ENCODE measurements at regions not wholly inside any gene's neighbourhood (a gene's known extent, or its start where the extent isn't known, plus 50 kb on each side); places are given as distances from the start of the nearest gene placed in this dataset.

DNA sequence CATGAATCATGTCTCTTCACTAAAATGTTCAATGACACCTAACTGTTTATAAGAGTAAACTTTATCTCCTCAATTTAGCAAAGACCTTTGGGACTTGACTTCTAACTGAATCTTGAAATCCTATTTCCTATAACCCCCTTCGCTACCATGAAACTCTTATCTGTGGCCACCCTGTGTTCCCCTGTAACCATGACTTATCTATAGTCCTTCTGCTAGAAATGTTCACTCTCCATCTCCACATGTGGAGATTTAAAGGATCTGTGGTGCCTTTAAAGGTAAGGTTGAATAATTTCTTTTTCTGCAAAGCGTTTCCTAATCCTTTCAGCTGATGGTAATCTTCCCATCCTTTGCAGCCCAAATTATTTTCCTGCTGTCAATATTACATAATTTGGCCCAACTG is 436.3 kb upstream of the RUNX1 start:
- Histone ChIP-seq H3K9me3 (ENCODE audit: control insufficient read depth, insufficient read depth, low read depth, low read length) (no peaks in the 10 kb centered on the region), H3K4me3 (ENCODE audit: low read depth, low read length) (no peak overlapping the region), H3K4me1 (ENCODE audit: control insufficient read depth, insufficient read depth, low read length) (no peaks in the 10 kb centered on the region), H3K27ac (ENCODE audit: extremely low read depth, low read depth, low read length) (no peak overlapping the region), H3K36me3 (ENCODE audit: control insufficient read depth in 2 of 2, insufficient read depth in 1 of 2, low read length in 2 of 2) (no peaks in the 10 kb centered on the region)
- CTCF ChIA-PET, result no interaction called here
- TF ChIP-seq ZNF157 (tag by site-specific recombination; IDR thresholded peaks at IDR 0.05), result no peak
- TF ChIP-seq SP7 (tag by site-specific recombination; IDR thresholded peaks at IDR 0.05), result no peak
- no peak for TF ChIP-seq ZNF211 (tag by site-specific recombination; IDR thresholded peaks at IDR 0.05; ENCODE audit: low read depth)
- no peak for TF ChIP-seq ZNF654 (tag by site-specific recombination; IDR thresholded peaks at IDR 0.05; ENCODE audit: low read depth)
- no peak for TF ChIP-seq ZNF324 (tag by site-specific recombination; IDR thresholded peaks at IDR 0.05)
- TF ChIP-seq ZNF521 (tag by site-specific recombination; IDR thresholded peaks at IDR 0.05), result no peak
- TF ChIP-seq ZNF600 (tag by site-specific recombination; IDR thresholded peaks at IDR 0.05), result no peak
- no peak for TF ChIP-seq ZNF398 (tag by site-specific recombination; IDR thresholded peaks at IDR 0.05)
- TF ChIP-seq ZNF510 (tag by site-specific recombination; IDR thresholded peaks at IDR 0.05; ENCODE audit: insufficient replicate concordance), result no peak
- TF ChIP-seq RBAK (tag by site-specific recombination; IDR thresholded peaks at IDR 0.05), result no peak
- no peak for TF ChIP-seq ZNF48 (tag by site-specific recombination; IDR thresholded peaks at IDR 0.05)
- TF ChIP-seq KLF8 (tag by site-specific recombination; IDR thresholded peaks at IDR 0.05), result no peak
- no peak for TF ChIP-seq ZNF670 (tag by site-specific recombination; IDR thresholded peaks at IDR 0.05; ENCODE audit: low read depth)
- no peak for TF ChIP-seq SP2 (tag by site-specific recombination; IDR thresholded peaks at IDR 0.05)
- no peak for TF ChIP-seq PRDM10 (tag by site-specific recombination; IDR thresholded peaks at IDR 0.05)
- no peak for TF ChIP-seq ZNF792 (tag by site-specific recombination; IDR thresholded peaks at IDR 0.05)
- no peak for TF ChIP-seq ZNF596 (tag by site-specific recombination; IDR thresholded peaks at IDR 0.05)
- no peak for TF ChIP-seq HOXA7 (CRISPR knock-in tag; IDR thresholded peaks at IDR 0.05; ENCODE audit: borderline replicate concordance)
- no peak for TF ChIP-seq ZNF184 (tag by site-specific recombination; IDR thresholded peaks at IDR 0.05)
- TF ChIP-seq ZNF501 (tag by site-specific recombination; IDR thresholded peaks at IDR 0.05), result no peak
- POLR2A ChIA-PET, result no interaction called here

GRCh38 chr21:35484851-35485250 is 435.7 kb upstream of the RUNX1 start:
- no peaks in the 10 kb centered on the region for H3K36me3 ChIP-seq (ENCODE audit: control insufficient read depth in 2 of 2, insufficient read depth in 1 of 2, low read length in 2 of 2)
- H3K4me1 ChIP-seq (ENCODE audit: control insufficient read depth, insufficient read depth, low read length), result no peaks in the 10 kb centered on the region
- ChIA-PET CTCF (no interaction called here), POLR2A (no interaction called here)
- no peaks in the 10 kb centered on the region for H3K9me3 ChIP-seq (ENCODE audit: control insufficient read depth, insufficient read depth, low read depth, low read length)
- no peak overlapping the region for H3K27ac ChIP-seq (ENCODE audit: extremely low read depth, low read depth, low read length)
- H3K4me3 ChIP-seq (ENCODE audit: low read depth, low read length), result no peak overlapping the region
- TF ChIP-seq ZSCAN16 (tag by site-specific recombination; IDR thresholded peaks at IDR 0.05) (no peak), ZNF670 (tag by site-specific recombination; IDR thresholded peaks at IDR 0.05; ENCODE audit: low read depth) (no peak), ZNF133 (tag by site-specific recombination; IDR thresholded peaks at IDR 0.05) (no peak), SP3 (tag by site-specific recombination; IDR thresholded peaks at IDR 0.05) (no peak), ZSCAN30 (tag by site-specific recombination; IDR thresholded peaks at IDR 0.05) (no peak), ZNF626 (tag by site-specific recombination; IDR thresholded peaks at IDR 0.05) (no peak), ZNF837 (tag by site-specific recombination; IDR thresholded peaks at IDR 0.05) (no peak), MYNN (tag by site-specific recombination; IDR thresholded peaks at IDR 0.05; ENCODE audit: borderline replicate concordance) (no peak), PATZ1 (tag by site-specific recombination; IDR thresholded peaks at IDR 0.05) (no peak), MZF1 (tag by site-specific recombination; IDR thresholded peaks at IDR 0.05; ENCODE audit: borderline replicate concordance) (no peak), ZNF600 (tag by site-specific recombination; IDR thresholded peaks at IDR 0.05) (no peak), ZNF174 (tag by site-specific recombination; IDR thresholded peaks at IDR 0.05) (no peak)

Measured in HEK293 (cell line).